Keratinocyte (primary cell): ENCODE measurements at regions not wholly inside any gene's neighbourhood (a gene's known extent, or its start where the extent isn't known, plus 50 kb on each side); places are given as distances from the start of the nearest gene placed in this dataset.

Experiments used
- DNase-seq: peaks from one replicate; pipeline ENCODE4 v3.0.0-alpha.2; 2011; ENCODE audit warnings: low read depth, missing footprints, low spot score
- FAIRE-seq: peaks from 2 replicates; lab custom pipeline; 2011; peaks lifted over from hg19 to GRCh38; lab: Jason Lieb, UNC
- H2AFZ ChIP-seq: 2 replicates; pipeline ENCODE4 v1.6.0; 2012; ENCODE audit warnings: low read length, control low read depth, inconsistent platforms; ENCODE audit not compliant: control insufficient read depth
- H3K27ac ChIP-seq: 2 replicates; pipeline ENCODE4 v1.5.1; 2011; ENCODE audit warnings: low read length; ENCODE audit not compliant: control insufficient read depth, insufficient read depth
- H3K27me3 ChIP-seq: 3 replicates; pipeline ENCODE4 v1.6.0; 2011; ENCODE audit warnings: low read length; ENCODE audit not compliant: control insufficient read depth, insufficient read depth; ENCODE audit errors: extremely low read depth
- H3K36me3 ChIP-seq, 2 experiments: 2 replicates in 1 of 2; 3 replicates in 1 of 2; pipeline ENCODE4 v1.5.1; 2011; ENCODE audit warnings: low read length in 2 of 2, mild to moderate bottlenecking in 1 of 2; ENCODE audit not compliant: control insufficient read depth in 2 of 2, insufficient read depth in 2 of 2; ENCODE audit errors: extremely low read depth in 1 of 2
- H3K4me1 ChIP-seq: 3 replicates; pipeline ENCODE4 v1.5.1; 2011; ENCODE audit warnings: low read length; ENCODE audit not compliant: control insufficient read depth, insufficient read depth; ENCODE audit errors: extremely low read depth
- H3K4me2 ChIP-seq: 3 replicates; pipeline ENCODE4 v1.6.0; 2011; ENCODE audit warnings: low read depth, low read length; ENCODE audit not compliant: control insufficient read depth, insufficient read depth; ENCODE audit errors: extremely low read depth
- H3K4me3 ChIP-seq, 3 experiments: fragments of 200-600 bp in 1 of 3; sonication (generic) in 1 of 3; 2 replicates in 2 of 3; 3 replicates in 1 of 3; pipeline ENCODE4 v1.5.1; 2011 to 2016; ENCODE audit warnings: low read length in 3 of 3, mild to moderate bottlenecking in 3 of 3, control low read depth in 2 of 3, inconsistent platforms in 1 of 3, low read depth in 1 of 3, mixed read lengths in 1 of 3, mixed run types in 1 of 3, moderate library complexity in 1 of 3; ENCODE audit not compliant: control insufficient read depth in 2 of 3, insufficient read depth in 2 of 3; ENCODE audit errors: extremely low read depth in 1 of 3
- H3K79me2 ChIP-seq: 2 replicates; pipeline ENCODE4 v1.6.0; 2012; ENCODE audit warnings: low read length; ENCODE audit not compliant: control insufficient read depth, insufficient read depth
- H3K9ac ChIP-seq: 3 replicates; pipeline ENCODE4 v1.6.0; 2011; ENCODE audit warnings: low read length; ENCODE audit not compliant: control insufficient read depth, insufficient read depth; ENCODE audit errors: extremely low read depth
- H3K9me1 ChIP-seq: 3 replicates; pipeline ENCODE4 v1.6.0; 2011; ENCODE audit warnings: low read length; ENCODE audit not compliant: control insufficient read depth, insufficient read depth; ENCODE audit errors: extremely low read depth
- H3K9me3 ChIP-seq: 2 replicates; pipeline ENCODE4 v1.5.1; 2012; ENCODE audit warnings: low read depth, low read length; ENCODE audit not compliant: control insufficient read depth
- H4K20me1 ChIP-seq: 3 replicates; pipeline ENCODE4 v1.6.0; 2011; ENCODE audit warnings: low read length; ENCODE audit not compliant: control insufficient read depth, insufficient read depth; ENCODE audit errors: extremely low read depth
- EZH2 ChIP-seq: IDR thresholded peaks from one replicate; pipeline ENCODE4 v1.6.1; 2012; ENCODE audit warnings: inconsistent platforms, mild to moderate bottlenecking, low read length, moderate library complexity
- dilution Hi-C: fragments of 300-500 bp; cut with MboI; formaldehyde crosslinking; loops from one replicate; pipeline ENCODE4 v1.7.0; 2020; ENCODE audit warnings: low sequenced_read_pairs; ENCODE audit not compliant: extremely low pct_ligation_motif_present
- TF ChIP-seq, protein P1 (sequence below), 3 experiments: IDR thresholded peaks in 1 of 3; conservative IDR thresholded peaks in 1 of 3; optimal IDR thresholded peaks in 1 of 3; 2 replicates in 2 of 3; 3 replicates in 1 of 3; pipeline versions ENCODE3 to v1.5.1; 2011; ENCODE audit warnings: low read length in 3 of 3, mild to moderate bottlenecking in 3 of 3, moderate library complexity in 2 of 3, control low read depth in 1 of 3, inconsistent platforms in 1 of 3; ENCODE audit not compliant: insufficient read depth in 2 of 3; ENCODE audit errors: extremely low read depth in 1 of 3

DNA sequence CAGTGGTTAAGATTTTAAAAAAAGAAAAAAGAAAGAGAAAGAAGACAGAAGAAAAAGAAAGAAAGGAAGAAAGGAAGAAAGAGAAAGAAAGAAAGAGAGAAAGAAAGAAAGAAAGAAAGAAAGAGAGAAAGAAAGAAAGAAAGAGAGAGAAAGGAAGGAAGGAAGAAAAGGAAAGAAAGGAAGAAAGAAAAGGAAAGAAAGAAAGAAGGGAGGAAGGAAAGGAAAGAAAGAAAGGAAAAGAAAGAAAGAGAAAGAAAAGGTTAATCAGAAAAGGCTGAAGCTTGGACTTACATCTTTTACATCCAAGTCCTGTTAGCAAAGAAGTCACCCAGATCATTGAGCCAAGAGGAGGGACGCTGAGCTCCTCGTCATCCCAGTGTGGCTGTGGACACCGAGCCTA lies 70.0 kb downstream of the IRX2 start:
- no peak for DNase-seq
- peaks cover 3% of the 10 kb centered on the region for H3K27me3 ChIP-seq

DNA sequence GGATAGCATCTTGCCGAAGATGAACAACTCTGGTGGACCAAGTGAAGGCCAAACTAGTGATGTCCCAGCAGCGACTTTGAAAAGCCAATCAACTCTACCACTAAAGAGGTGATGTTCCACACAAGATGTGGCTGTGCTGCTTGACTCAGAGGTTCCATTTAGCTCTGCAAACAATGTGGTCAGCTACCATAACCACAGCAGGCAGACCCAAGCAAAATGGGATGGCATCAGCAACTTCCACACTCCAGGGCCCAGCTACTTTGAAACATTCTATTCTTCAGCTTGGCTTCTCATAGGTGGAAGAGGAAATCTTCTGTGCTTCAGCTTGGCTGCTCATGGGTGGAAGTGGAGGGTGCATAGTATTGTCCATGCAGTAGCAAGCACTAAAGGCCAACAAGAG lies 70.5 kb downstream of the IRX2 start:
- TF ChIP-seq EZH2: no peak
- TF ChIP-seq, protein P1, sequence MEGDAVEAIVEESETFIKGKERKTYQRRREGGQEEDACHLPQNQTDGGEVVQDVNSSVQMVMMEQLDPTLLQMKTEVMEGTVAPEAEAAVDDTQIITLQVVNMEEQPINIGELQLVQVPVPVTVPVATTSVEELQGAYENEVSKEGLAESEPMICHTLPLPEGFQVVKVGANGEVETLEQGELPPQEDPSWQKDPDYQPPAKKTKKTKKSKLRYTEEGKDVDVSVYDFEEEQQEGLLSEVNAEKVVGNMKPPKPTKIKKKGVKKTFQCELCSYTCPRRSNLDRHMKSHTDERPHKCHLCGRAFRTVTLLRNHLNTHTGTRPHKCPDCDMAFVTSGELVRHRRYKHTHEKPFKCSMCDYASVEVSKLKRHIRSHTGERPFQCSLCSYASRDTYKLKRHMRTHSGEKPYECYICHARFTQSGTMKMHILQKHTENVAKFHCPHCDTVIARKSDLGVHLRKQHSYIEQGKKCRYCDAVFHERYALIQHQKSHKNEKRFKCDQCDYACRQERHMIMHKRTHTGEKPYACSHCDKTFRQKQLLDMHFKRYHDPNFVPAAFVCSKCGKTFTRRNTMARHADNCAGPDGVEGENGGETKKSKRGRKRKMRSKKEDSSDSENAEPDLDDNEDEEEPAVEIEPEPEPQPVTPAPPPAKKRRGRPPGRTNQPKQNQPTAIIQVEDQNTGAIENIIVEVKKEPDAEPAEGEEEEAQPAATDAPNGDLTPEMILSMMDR (optimal IDR thresholded peaks at IDR 0.05 in 1 of 3, IDR thresholded peaks at IDR 0.05 in 1 of 3, conservative IDR thresholded peaks at IDR 0.05 in 1 of 3; ENCODE audit: extremely low read depth in 1 of 3, insufficient read depth in 2 of 3, low read length in 3 of 3): no peak
- dilution Hi-C loops: no loop called here
- FAIRE-seq: no peak

More for the DNA sequence above, 70.0 kb downstream of the IRX2 start:
- H3K4me1 ChIP-seq: peaks cover 16% of the 10 kb centered on the region
- H3K4me3 ChIP-seq: no peak overlapping the region
- no peak for FAIRE-seq
- H2AFZ ChIP-seq: no peak overlapping the region
- H3K9ac ChIP-seq: no peak overlapping the region
- no peak overlapping the region for H3K4me2 ChIP-seq
- peaks cover 1% of the 10 kb centered on the region for H3K9me3 ChIP-seq
- no peak overlapping the region for H3K27ac ChIP-seq
- dilution Hi-C loops: no loop called here
- peaks cover 2% of the 10 kb centered on the region for H3K9me1 ChIP-seq
- TF ChIP-seq EZH2: no peak
- TF ChIP-seq, protein P1 (optimal IDR thresholded peaks at IDR 0.05 in 1 of 3, IDR thresholded peaks at IDR 0.05 in 1 of 3, conservative IDR thresholded peaks at IDR 0.05 in 1 of 3; ENCODE audit: extremely low read depth in 1 of 3, insufficient read depth in 2 of 3, low read length in 3 of 3): no peak
- H3K79me2 ChIP-seq: no peaks in the 10 kb centered on the region
- H3K36me3 ChIP-seq: no peaks in the 10 kb centered on the region
- no peaks in the 10 kb centered on the region for H4K20me1 ChIP-seq

More for the DNA sequence above, 70.5 kb downstream of the IRX2 start:
- no peak overlapping the region for H3K9ac ChIP-seq
- H2AFZ ChIP-seq: no peak overlapping the region
- H3K27me3 ChIP-seq: peaks cover 3% of the 10 kb centered on the region
- peaks cover 1% of the 10 kb centered on the region for H3K9me3 ChIP-seq
- H3K4me3 ChIP-seq: no peak overlapping the region
- H4K20me1 ChIP-seq: no peaks in the 10 kb centered on the region
- H3K79me2 ChIP-seq: no peaks in the 10 kb centered on the region
- H3K4me2 ChIP-seq: no peak overlapping the region
- H3K9me1 ChIP-seq: peaks cover 2% of the 10 kb centered on the region
- H3K36me3 ChIP-seq: no peaks in the 10 kb centered on the region
- H3K4me1 ChIP-seq: peaks cover 11% of the 10 kb centered on the region
- no peak for DNase-seq
- H3K27ac ChIP-seq: no peak overlapping the region
